ENCODE measurements at regions not wholly inside any gene's neighbourhood (a gene's known extent, or its start where the extent isn't known, plus 50 kb on each side); places are given as distances from the start of the nearest gene placed in this dataset.

GRCh38 chr6:147103007-147103406, 101.2 kb upstream of the STXBP5 start:
- no peak for DNase-seq
- intact Hi-C loops (cut with DNase I) = no loop called here
- no peak for ATAC-seq

- DNase-seq (no peak), ATAC-seq (no peak)
- intact Hi-C loops (cut with DNase I) = no loop called here
Measured at GRCh38 chr6:147103694-147104093, 100.5 kb upstream of the STXBP5 start.

- DNase-seq = no peak
- ATAC-seq = no peak
- intact Hi-C loops (cut with DNase I) = no loop called here
Measured at GRCh38 chr6:147105786-147106185, 98.4 kb upstream of the STXBP5 start.

GRCh38 chr6:147106759-147107401, 97.3 kb upstream of the STXBP5 start:
- intact Hi-C loops (cut with DNase I) = no loop called here
- ATAC-seq = no peak

GRCh38 chr6:147108259-147108910, 95.8 kb upstream of the STXBP5 start:
- DNase-seq = no peak
- intact Hi-C loops (cut with DNase I) = no loop called here
- no peak for ATAC-seq

More at GRCh38 chr6:147106759-147107401, 97.3 kb upstream of the STXBP5 start:
- DNase-seq = no peak

GRCh38 chr6:147109707-147110106, 94.5 kb upstream of the STXBP5 start:
- DNase-seq = no peak
- no peak for ATAC-seq
- intact Hi-C loops (cut with DNase I) = no loop called here

GRCh38 chr6:147116056-147116455, 88.2 kb upstream of the STXBP5 start:
- DNase-seq (no peak), ATAC-seq (no peak)
- intact Hi-C loops (cut with DNase I) = no loop called here

GRCh38 chr6:147117011-147117410, 87.2 kb upstream of the STXBP5 start:
- no peak for ATAC-seq
- intact Hi-C loops (cut with DNase I) = no loop called here
- no peak for DNase-seq

- intact Hi-C loops (cut with DNase I) = no loop called here
- ATAC-seq = no peak
- DNase-seq = no peak
Measured at GRCh38 chr6:147117580-147117979, 86.6 kb upstream of the STXBP5 start.

GRCh38 chr6:147119310-147119709, 84.9 kb upstream of the STXBP5 start:
- intact Hi-C loops (cut with DNase I) = no loop called here
- no peak for ATAC-seq
- DNase-seq = no peak

GRCh38 chr6:147122823-147123222, 81.4 kb upstream of the STXBP5 start:
- DNase-seq (no peak), ATAC-seq (no peak)
- intact Hi-C loops (cut with DNase I) = no loop called here

- DNase-seq = no peak
- intact Hi-C loops (cut with DNase I) = no loop called here
- peak; percentile 69 to 71 for ATAC-seq
Measured at GRCh38 chr6:147126618-147127022, 77.6 kb upstream of the STXBP5 start.

- intact Hi-C loops (cut with DNase I) = no loop called here
- no peak for DNase-seq
- no peak for ATAC-seq
Measured at GRCh38 chr6:147127587-147127986, 76.6 kb upstream of the STXBP5 start.

- no peak for DNase-seq
- no peak for ATAC-seq
- intact Hi-C loops (cut with DNase I) = no loop called here
Measured at GRCh38 chr6:147128056-147128455, 76.2 kb upstream of the STXBP5 start.

- intact Hi-C loops (cut with DNase I) = no loop called here
- DNase-seq = no peak
- ATAC-seq = no peak
Measured at GRCh38 chr6:147131532-147132128, 72.6 kb upstream of the STXBP5 start.

GRCh38 chr6:147132889-147133288, 71.3 kb upstream of the STXBP5 start:
- DNase-seq = no peak
- no peak for ATAC-seq
- intact Hi-C loops (cut with DNase I) = no loop called here

GRCh38 chr6:147133669-147134068, 70.5 kb upstream of the STXBP5 start:
- ATAC-seq (no peak), DNase-seq (no peak)
- intact Hi-C loops (cut with DNase I) = no loop called here

- intact Hi-C loops (cut with DNase I) = no loop called here
- DNase-seq (peak; percentile 23), ATAC-seq (peak; percentile 50 to 91)
Measured at GRCh38 chr6:147135211-147135681, 69.0 kb upstream of the STXBP5 start.

GRCh38 chr6:147136057-147136456, 68.2 kb upstream of the STXBP5 start:
- intact Hi-C loops (cut with DNase I) = no loop called here
- DNase-seq = no peak
- no peak for ATAC-seq

GRCh38 chr6:147137986-147138385, 66.2 kb upstream of the STXBP5 start:
- intact Hi-C loops (cut with DNase I) = no loop called here
- no peak for DNase-seq

GRCh38 chr6:147138835-147139234, 65.4 kb upstream of the STXBP5 start:
- DNase-seq = no peak
- no peak for ATAC-seq
- intact Hi-C loops (cut with DNase I) = no loop called here

More at GRCh38 chr6:147137986-147138385, 66.2 kb upstream of the STXBP5 start:
- ATAC-seq = no peak
